ENCODE measurements at regions not wholly inside any gene's neighbourhood (a gene's known extent, or its start where the extent isn't known, plus 50 kb on each side); places are given as distances from the start of the nearest gene placed in this dataset.
"Not testable (repeated sequence)": the region's sequence is repeated elsewhere in the genome, so short reads cannot be mapped to it uniquely, and the experiment has no call there.

GRCh38 chr4:44985152-44985551, 258.8 kb upstream of the GNPDA2 start:
- ATAC-seq (replicated peaks; ENCODE audit: extremely low read depth, poor library complexity, severe bottlenecking) (no peak), DNase-seq (ENCODE audit: low spot score in 2 of 2) (no peak)
- Mint-ChIP-seq H3K9me3 (peaks cover 30% of the 10 kb centered on the region), H3K36me3 (ENCODE audit: insufficient read depth) (peaks cover 2% of the 10 kb centered on the region), H3K27me3 (no peaks in the 10 kb centered on the region), H3K4me1 (no peaks in the 10 kb centered on the region), H3K27ac (ENCODE audit: low read depth) (no peak overlapping the region), H3K4me3 (no peak overlapping the region)

DNA sequence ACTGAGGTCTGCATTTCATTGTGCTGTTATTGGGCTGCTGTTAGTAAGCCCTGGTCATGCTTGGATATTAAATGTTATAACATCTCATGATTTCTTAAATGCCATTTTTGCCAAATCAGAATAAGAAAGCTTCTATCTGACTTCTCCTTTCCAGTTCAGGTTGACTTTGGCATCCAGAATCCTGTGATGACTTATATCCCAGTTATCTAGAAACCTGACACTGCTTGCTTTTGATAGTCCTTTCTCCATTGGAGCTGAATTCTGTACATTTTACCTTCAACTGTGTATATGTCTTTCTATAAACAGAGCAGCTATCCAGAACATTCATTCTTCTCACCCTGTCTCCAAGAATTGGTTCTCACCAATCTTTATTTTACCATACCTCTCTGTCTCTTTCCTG, 257.7 kb upstream of the GNPDA2 start:
- Mint-ChIP-seq H3K27me3 (no peaks in the 10 kb centered on the region), H3K27ac (ENCODE audit: low read depth) (no peak overlapping the region), H3K4me1 (no peaks in the 10 kb centered on the region), H3K9me3 (peaks cover 36% of the 10 kb centered on the region), H3K36me3 (ENCODE audit: insufficient read depth) (peaks cover 2% of the 10 kb centered on the region), H3K4me3 (no peak overlapping the region)
- DNase-seq (ENCODE audit: low spot score in 2 of 2) (no peak), ATAC-seq (replicated peaks; ENCODE audit: extremely low read depth, poor library complexity, severe bottlenecking) (no peak)

GRCh38 chr4:44983083-44983482, 256.7 kb upstream of the GNPDA2 start:
- DNase-seq (ENCODE audit: low spot score in 2 of 2) (no peak), ATAC-seq (replicated peaks; ENCODE audit: extremely low read depth, poor library complexity, severe bottlenecking) (no peak)
- Mint-ChIP-seq H3K4me1 (no peaks in the 10 kb centered on the region), H3K27ac (ENCODE audit: low read depth) (no peak overlapping the region), H3K9me3 (peaks cover 28% of the 10 kb centered on the region), H3K27me3 (no peaks in the 10 kb centered on the region), H3K36me3 (ENCODE audit: insufficient read depth) (peaks cover 2% of the 10 kb centered on the region), H3K4me3 (no peak overlapping the region)

DNA sequence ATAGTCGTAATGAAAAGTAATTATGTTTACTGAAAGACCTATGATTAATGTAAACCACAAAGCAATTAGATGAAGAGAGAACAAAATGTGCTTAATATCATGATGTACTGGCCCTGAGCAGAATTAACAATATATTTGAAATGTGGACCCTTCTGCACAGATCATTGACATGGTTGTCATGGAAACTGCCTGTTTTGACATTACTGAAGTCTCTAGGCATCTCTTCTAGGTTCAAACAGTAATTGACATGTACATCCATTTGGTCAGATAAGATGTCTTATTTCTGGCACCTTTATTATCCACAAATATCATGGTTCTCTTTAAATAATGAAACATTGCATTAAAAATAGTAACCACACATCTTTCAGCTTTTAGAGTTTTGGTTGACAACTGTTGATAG, 251.7 kb upstream of the GNPDA2 start:
- Mint-ChIP-seq H3K4me1 (no peaks in the 10 kb centered on the region), H3K9me3 (peaks cover 14% of the 10 kb centered on the region), H3K27ac (ENCODE audit: low read depth) (no peak overlapping the region), H3K4me3 (no peak overlapping the region), H3K27me3 (no peaks in the 10 kb centered on the region), H3K36me3 (ENCODE audit: insufficient read depth) (no peaks in the 10 kb centered on the region)
- ATAC-seq (replicated peaks; ENCODE audit: extremely low read depth, poor library complexity, severe bottlenecking) (no peak), DNase-seq (ENCODE audit: low spot score in 2 of 2) (no peak)

GRCh38 chr4:44965435-44966095, 239.2 kb upstream of the GNPDA2 start:
- ATAC-seq (replicated peaks; ENCODE audit: extremely low read depth, poor library complexity, severe bottlenecking) (no peak), DNase-seq (ENCODE audit: low spot score in 2 of 2) (no peak)
- Mint-ChIP-seq H3K4me3 (no peak overlapping the region), H3K27ac (ENCODE audit: low read depth) (no peak overlapping the region), H3K9me3 (peaks cover 22% of the 10 kb centered on the region), H3K27me3 (no peaks in the 10 kb centered on the region), H3K36me3 (ENCODE audit: insufficient read depth) (no peaks in the 10 kb centered on the region), H3K4me1 (no peaks in the 10 kb centered on the region)

- DNase-seq (ENCODE audit: low spot score in 2 of 2); H3K36me3 Mint-ChIP-seq (ENCODE audit: insufficient read depth); ATAC-seq (replicated peaks; ENCODE audit: extremely low read depth, poor library complexity, severe bottlenecking); H3K4me3 Mint-ChIP-seq; H3K27me3 Mint-ChIP-seq; H3K27ac Mint-ChIP-seq (ENCODE audit: low read depth); H3K4me1 Mint-ChIP-seq: not testable (repeated sequence)
- H3K9me3 Mint-ChIP-seq: peaks cover 23% of the 10 kb centered on the region
Measured at GRCh38 chr4:44964086-44964485, 237.7 kb upstream of the GNPDA2 start.

GRCh38 chr4:44961001-44961755, 234.8 kb upstream of the GNPDA2 start:
- H3K36me3 Mint-ChIP-seq (ENCODE audit: insufficient read depth): no peaks in the 10 kb centered on the region
- no peak overlapping the region for H3K27ac Mint-ChIP-seq (ENCODE audit: low read depth)
- H3K9me3 Mint-ChIP-seq: peaks cover 40% of the 10 kb centered on the region
- DNase-seq (ENCODE audit: low spot score in 2 of 2): no peak
- H3K4me3 Mint-ChIP-seq: no peak overlapping the region
- no peak for ATAC-seq (replicated peaks; ENCODE audit: extremely low read depth, poor library complexity, severe bottlenecking)
- H3K27me3 Mint-ChIP-seq: no peaks in the 10 kb centered on the region
- H3K4me1 Mint-ChIP-seq: no peaks in the 10 kb centered on the region

DNA sequence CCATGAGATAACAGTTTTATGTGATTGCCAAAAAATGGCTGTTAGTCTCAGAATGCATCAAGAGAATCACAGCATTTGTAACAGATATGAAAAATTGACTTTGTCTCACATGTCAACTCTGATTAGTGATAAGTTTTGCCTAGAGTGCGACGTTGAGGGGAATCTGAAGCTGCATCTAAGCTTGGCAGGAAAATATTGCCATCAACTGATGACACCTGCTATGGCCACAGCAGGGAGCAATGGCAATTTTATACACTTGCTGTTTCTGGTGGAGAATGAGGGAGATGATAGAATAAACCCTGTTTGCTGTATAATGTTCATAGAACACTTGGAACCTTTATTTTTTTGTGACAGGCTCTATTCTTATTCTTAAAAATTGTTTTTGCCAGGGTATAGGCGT, 205.4 kb upstream of the GNPDA2 start:
- Mint-ChIP-seq H3K36me3 (ENCODE audit: insufficient read depth) (no peaks in the 10 kb centered on the region), H3K27me3 (no peaks in the 10 kb centered on the region), H3K27ac (ENCODE audit: low read depth) (no peak overlapping the region), H3K9me3 (no peaks in the 10 kb centered on the region), H3K4me3 (no peak overlapping the region), H3K4me1 (no peaks in the 10 kb centered on the region)
- ATAC-seq (replicated peaks; ENCODE audit: extremely low read depth, poor library complexity, severe bottlenecking) (no peak), DNase-seq (ENCODE audit: low spot score in 2 of 2) (no peak)

DNA sequence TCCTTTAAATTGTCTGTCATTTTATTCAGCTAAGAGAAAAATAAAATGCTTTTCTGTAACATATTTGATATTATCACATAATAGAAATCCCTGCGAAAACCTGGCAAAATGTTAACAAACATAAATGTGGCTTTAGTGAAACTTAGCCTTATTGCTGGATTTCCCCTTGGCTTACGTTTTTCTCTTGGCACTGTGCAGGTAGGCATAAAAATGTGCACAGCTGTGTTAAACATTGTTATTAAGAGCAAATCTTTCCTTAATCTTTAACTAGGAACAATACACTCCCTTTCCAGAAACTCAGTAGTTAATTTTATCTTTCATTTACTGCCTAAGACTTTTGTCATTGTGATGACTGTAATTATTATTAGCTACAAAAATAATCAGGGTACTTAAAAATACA, 202.4 kb upstream of the GNPDA2 start:
- H3K27me3 Mint-ChIP-seq: no peaks in the 10 kb centered on the region
- no peak overlapping the region for H3K27ac Mint-ChIP-seq (ENCODE audit: low read depth)
- no peaks in the 10 kb centered on the region for H3K36me3 Mint-ChIP-seq (ENCODE audit: insufficient read depth)
- DNase-seq (ENCODE audit: low spot score in 2 of 2) (no peak), ATAC-seq (replicated peaks; ENCODE audit: extremely low read depth, poor library complexity, severe bottlenecking) (no peak)
- H3K9me3 Mint-ChIP-seq: no peaks in the 10 kb centered on the region
- no peak overlapping the region for H3K4me3 Mint-ChIP-seq
- no peaks in the 10 kb centered on the region for H3K4me1 Mint-ChIP-seq

- no peak for DNase-seq (ENCODE audit: low spot score in 2 of 2)
- Mint-ChIP-seq H3K4me3 (no peak overlapping the region), H3K27ac (ENCODE audit: low read depth) (no peak overlapping the region), H3K27me3 (no peaks in the 10 kb centered on the region), H3K4me1 (no peaks in the 10 kb centered on the region), H3K36me3 (ENCODE audit: insufficient read depth) (no peaks in the 10 kb centered on the region), H3K9me3 (no peaks in the 10 kb centered on the region)
- ATAC-seq (replicated peaks; ENCODE audit: extremely low read depth, poor library complexity, severe bottlenecking): no peak
Measured at GRCh38 chr4:44927399-44928380, 201.3 kb upstream of the GNPDA2 start.

GRCh38 chr4:44916411-44916810, 190.1 kb upstream of the GNPDA2 start:
- Mint-ChIP-seq H3K9me3 (no peaks in the 10 kb centered on the region), H3K27ac (ENCODE audit: low read depth) (no peak overlapping the region), H3K27me3 (no peaks in the 10 kb centered on the region), H3K4me1 (no peaks in the 10 kb centered on the region), H3K36me3 (ENCODE audit: insufficient read depth) (no peaks in the 10 kb centered on the region), H3K4me3 (no peak overlapping the region)
- ATAC-seq (replicated peaks; ENCODE audit: extremely low read depth, poor library complexity, severe bottlenecking) (no peak), DNase-seq (ENCODE audit: low spot score in 2 of 2) (no peak)

GRCh38 chr4:44914748-44915147, 188.4 kb upstream of the GNPDA2 start:
- Mint-ChIP-seq H3K9me3 (no peaks in the 10 kb centered on the region), H3K4me3 (no peak overlapping the region), H3K36me3 (ENCODE audit: insufficient read depth) (no peaks in the 10 kb centered on the region)

More at GRCh38 chr4:44914748-44915147, 188.4 kb upstream of the GNPDA2 start:
- no peak for DNase-seq (ENCODE audit: low spot score in 2 of 2)
- H3K27me3 Mint-ChIP-seq: no peaks in the 10 kb centered on the region
- H3K4me1 Mint-ChIP-seq: no peaks in the 10 kb centered on the region
- no peak for ATAC-seq (replicated peaks; ENCODE audit: extremely low read depth, poor library complexity, severe bottlenecking)
- no peak overlapping the region for H3K27ac Mint-ChIP-seq (ENCODE audit: low read depth)

Measured in central memory CD8-positive, alpha-beta T cell (primary cell).